GM18508 (cell line): ENCODE measurements at regions not wholly inside any gene's neighbourhood (a gene's known extent, or its start where the extent isn't known, plus 50 kb on each side); places are given as distances from the start of the nearest gene placed in this dataset.

Experiments used
- ATAC-seq: cut with Tn5 transposase; IDR thresholded peaks from one replicate; pipeline ENCODE4 v1.9.1; 2021; ENCODE audit warnings: moderate number of reproducible peaks; ENCODE audit not compliant: insufficient read depth, unreplicated experiment

- no peak for ATAC-seq
These were observed 171.0 kb upstream of the HS6ST1 start for GRCh38 chr2:128489526-128490273.

GRCh38 chr2:128490321-128490720 lies 171.7 kb upstream of the HS6ST1 start:
- no peak for ATAC-seq

- no peak for ATAC-seq
These were observed 172.4 kb upstream of the HS6ST1 start for GRCh38 chr2:128490881-128491691.

GRCh38 chr2:128491692-128492244 lies 173.1 kb upstream of the HS6ST1 start:
- no peak for ATAC-seq

- no peak for ATAC-seq
These were observed 174.5 kb upstream of the HS6ST1 start for GRCh38 chr2:128492966-128493811.

- ATAC-seq = no peak
These were observed 175.2 kb upstream of the HS6ST1 start for GRCh38 chr2:128493880-128494279.

- no peak for ATAC-seq
These were observed 175.6 kb upstream of the HS6ST1 start for GRCh38 chr2:128494307-128494639.

- ATAC-seq = no peak
These were observed 176.1 kb upstream of the HS6ST1 start for GRCh38 chr2:128494640-128495321.

GRCh38 chr2:128495996-128496547 lies 177.4 kb upstream of the HS6ST1 start:
- ATAC-seq = no peak

- ATAC-seq = no peak
These were observed 178.0 kb upstream of the HS6ST1 start for GRCh38 chr2:128496700-128497099.

GRCh38 chr2:128497461-128497860 lies 178.8 kb upstream of the HS6ST1 start:
- ATAC-seq = no peak

GRCh38 chr2:128498086-128498485 lies 179.4 kb upstream of the HS6ST1 start:
- ATAC-seq = no peak

- no peak for ATAC-seq
These were observed 179.9 kb upstream of the HS6ST1 start for GRCh38 chr2:128498589-128498988.

- no peak for ATAC-seq
These were observed 180.9 kb upstream of the HS6ST1 start for GRCh38 chr2:128499367-128500137.

GRCh38 chr2:128500138-128500800 lies 181.6 kb upstream of the HS6ST1 start:
- ATAC-seq = no peak

- no peak for ATAC-seq
These were observed 182.5 kb upstream of the HS6ST1 start for GRCh38 chr2:128501006-128501690.

- ATAC-seq = no peak
These were observed 183.0 kb upstream of the HS6ST1 start for GRCh38 chr2:128501700-128502099.

GRCh38 chr2:128502200-128502599 lies 183.5 kb upstream of the HS6ST1 start:
- no peak for ATAC-seq
